ENCODE measurements at regions not wholly inside any gene's neighbourhood (a gene's known extent, or its start where the extent isn't known, plus 50 kb on each side); places are given as distances from the start of the nearest gene placed in this dataset.

GRCh38 chr2:226064932-226065570 lies 665.5 kb downstream of the NYAP2 start:
- TF ChIP-seq CTCF (IDR thresholded peaks at IDR 0.05; ENCODE audit: control insufficient read depth, extremely low read depth, insufficient read depth), result no peak
- H3K4me3 ChIP-seq (ENCODE audit: low read depth, low read length), result no peak overlapping the region
- DNase-seq (ENCODE audit: low read depth), result no peak

GRCh38 chr2:226063704-226064440 lies 664.4 kb downstream of the NYAP2 start:
- no peak for DNase-seq (ENCODE audit: low read depth)
- H3K4me3 ChIP-seq (ENCODE audit: low read depth, low read length), result no peak overlapping the region
- no peak for TF ChIP-seq CTCF (IDR thresholded peaks at IDR 0.05; ENCODE audit: control insufficient read depth, extremely low read depth, insufficient read depth)

DNA sequence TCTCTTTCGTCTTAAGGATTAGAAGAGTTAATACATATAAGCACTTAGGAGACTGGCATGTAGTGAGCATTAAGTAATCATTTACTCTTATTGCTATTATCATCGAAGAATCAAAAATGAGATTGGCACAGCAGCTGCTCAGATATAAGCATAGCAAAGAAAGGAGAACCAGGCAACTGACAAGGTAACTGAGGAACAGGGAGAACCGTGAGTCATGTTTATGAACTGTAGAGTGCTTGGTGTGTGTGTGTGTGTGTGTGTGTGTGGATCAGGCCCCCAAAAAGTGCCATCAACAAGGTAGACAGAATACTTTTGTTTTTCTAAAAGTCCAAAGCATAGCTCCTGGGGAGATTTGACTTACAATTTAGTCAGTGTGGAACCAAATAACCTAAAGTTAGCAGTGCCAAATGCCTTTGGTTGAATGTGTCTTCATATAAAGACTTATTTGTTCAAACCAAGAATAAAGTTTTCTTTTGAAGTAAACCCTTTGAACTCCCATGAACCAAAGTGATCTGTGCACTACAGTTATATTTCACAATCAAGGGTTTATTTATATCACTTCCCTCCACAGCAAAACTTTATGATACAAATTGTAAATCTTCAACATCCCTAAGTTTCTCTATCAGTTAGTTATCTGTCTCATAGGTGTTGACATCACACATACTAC lies 660.6 kb downstream of the NYAP2 start:
- no peak for TF ChIP-seq CTCF (IDR thresholded peaks at IDR 0.05; ENCODE audit: control insufficient read depth, extremely low read depth, insufficient read depth)

GRCh38 chr2:226057914-226058313 lies 658.4 kb downstream of the NYAP2 start:
- TF ChIP-seq CTCF (IDR thresholded peaks at IDR 0.05; ENCODE audit: control insufficient read depth, extremely low read depth, insufficient read depth), result no peak
- H3K4me3 ChIP-seq (ENCODE audit: low read depth, low read length), result no peak overlapping the region
- DNase-seq (ENCODE audit: low read depth), result no peak

More for the DNA sequence above, 660.6 kb downstream of the NYAP2 start:
- H3K4me3 ChIP-seq (ENCODE audit: low read depth, low read length), result no peak overlapping the region
- DNase-seq (ENCODE audit: low read depth), result no peak

DNA sequence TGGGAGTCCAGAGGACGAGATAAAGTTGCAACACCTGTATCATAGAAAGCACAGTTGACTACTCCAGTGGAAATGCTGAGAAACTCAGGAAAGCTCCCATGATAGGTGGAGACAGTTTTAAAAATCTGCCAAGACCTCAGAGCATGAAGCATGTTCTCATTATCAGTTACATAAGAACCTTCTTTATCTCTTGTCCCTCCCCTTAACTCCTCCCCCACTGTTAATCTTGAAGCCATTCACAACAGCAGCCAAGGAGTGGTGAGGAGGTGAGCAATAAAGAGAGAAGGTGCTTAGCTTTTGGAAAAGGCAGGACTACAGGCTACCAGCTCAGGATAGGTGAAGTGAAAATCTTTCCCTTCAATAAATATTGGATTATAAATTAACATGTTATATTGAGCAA lies 657.9 kb downstream of the NYAP2 start:
- TF ChIP-seq CTCF (IDR thresholded peaks at IDR 0.05; ENCODE audit: control insufficient read depth, extremely low read depth, insufficient read depth), result no peak
- no peak overlapping the region for H3K4me3 ChIP-seq (ENCODE audit: low read depth, low read length)
- DNase-seq (ENCODE audit: low read depth), result no peak

GRCh38 chr2:226052772-226053416 lies 653.4 kb downstream of the NYAP2 start:
- no peak overlapping the region for H3K4me3 ChIP-seq (ENCODE audit: low read depth, low read length)
- no peak for DNase-seq (ENCODE audit: low read depth)
- TF ChIP-seq CTCF (IDR thresholded peaks at IDR 0.05; ENCODE audit: control insufficient read depth, extremely low read depth, insufficient read depth), result no peak

All from LNCaP clone FGC (cell line).